HT1080 (cell line): ENCODE measurements at regions not wholly inside any gene's neighbourhood (a gene's known extent, or its start where the extent isn't known, plus 50 kb on each side); places are given as distances from the start of the nearest gene placed in this dataset.
A peak's percentile ranks its signal among the peaks of the same experiment; 100 is the strongest.
"Not testable (repeated sequence)": the region's sequence is repeated elsewhere in the genome, so short reads cannot be mapped to it uniquely, and the experiment has no call there.

Experiments used
- DNase-seq: peaks from one replicate; pipeline ENCODE4 v3.0.0-alpha.2; 2015; ENCODE audit warnings: low read depth

- no peak for DNase-seq
Measured at GRCh38 chr4:149203256-149204001, 612.2 kb downstream of the IQCM start.

DNA sequence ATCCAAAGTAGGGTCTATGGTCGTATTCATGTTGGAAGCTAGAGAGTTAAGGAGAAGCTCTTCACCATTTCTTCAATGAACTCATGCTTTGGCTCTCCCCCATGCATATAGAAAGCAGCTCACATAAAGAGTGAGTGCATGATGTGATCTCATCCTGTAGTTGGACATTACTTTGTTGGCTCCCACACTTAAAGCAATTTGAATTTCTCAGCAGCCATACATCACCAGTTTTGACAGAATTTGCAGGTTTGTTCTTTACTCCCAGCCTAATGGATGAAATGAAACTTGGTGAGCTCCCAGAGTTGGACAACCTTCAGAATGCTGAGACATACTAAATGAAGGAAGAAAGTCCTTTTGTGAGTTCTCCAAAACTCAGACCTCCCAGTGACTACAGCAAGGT is 613.5 kb downstream of the IQCM start:
- DNase-seq: no peak

- DNase-seq: no peak
Measured at GRCh38 chr4:149199594-149199993, 616.0 kb downstream of the IQCM start.

DNA sequence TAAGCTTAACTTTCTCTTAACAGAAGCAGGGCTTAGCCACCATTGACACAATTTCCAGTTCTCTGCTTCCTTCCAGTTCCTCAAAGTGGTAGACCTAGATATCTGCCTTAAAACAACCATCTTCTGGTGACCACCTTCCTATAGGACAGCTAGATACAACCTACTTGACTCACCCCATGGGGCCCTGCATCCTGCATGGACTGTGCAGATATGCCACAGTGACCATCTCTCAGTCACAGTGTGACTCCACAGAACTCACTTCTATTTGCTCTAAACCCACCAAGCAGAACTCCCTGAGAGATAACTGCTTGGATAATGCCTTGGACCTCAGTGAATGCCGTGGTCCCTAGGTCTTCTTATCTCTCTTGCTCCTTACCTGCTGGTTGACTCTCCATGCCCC is 621.6 kb downstream of the IQCM start:
- DNase-seq: no peak

- no peak for DNase-seq
Measured at GRCh38 chr4:149187726-149188125, 627.9 kb downstream of the IQCM start.

DNA sequence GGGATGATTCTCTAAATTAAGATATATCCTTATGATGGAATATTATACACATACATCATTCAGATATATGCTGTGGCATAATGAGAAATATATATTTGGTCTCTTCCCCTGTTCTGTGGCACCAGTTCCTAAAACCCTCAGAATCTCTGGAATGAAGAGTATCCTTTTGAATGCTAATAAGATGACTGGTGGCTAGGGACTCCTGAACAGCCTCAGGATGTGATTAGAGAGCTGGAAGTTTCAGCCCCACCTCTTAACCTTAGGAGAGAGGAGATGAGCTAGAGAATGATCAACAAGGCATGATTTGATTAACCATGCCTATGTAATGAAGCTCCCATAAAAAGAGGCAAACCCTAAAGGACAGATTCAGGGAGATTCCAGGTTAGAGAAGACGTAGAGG is 632.0 kb downstream of the IQCM start:
- DNase-seq: no peak

DNA sequence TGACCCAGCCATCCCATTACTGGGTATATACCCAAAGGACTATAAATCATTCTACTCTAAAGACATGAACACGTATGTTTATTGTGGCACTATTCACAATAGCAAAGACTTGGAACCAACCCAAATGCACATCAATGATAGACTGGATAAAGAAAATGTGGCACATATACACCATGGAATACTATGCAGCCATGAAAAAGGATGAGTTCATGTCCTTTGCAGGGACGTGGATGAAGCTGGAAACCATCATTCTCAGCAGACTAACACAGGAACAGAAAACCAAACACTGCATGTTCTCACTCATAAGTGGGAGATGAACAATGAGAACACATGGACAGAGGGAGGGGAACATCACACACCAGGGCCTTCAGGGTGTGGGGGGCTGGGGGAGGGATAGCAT is 634.2 kb downstream of the IQCM start:
- not testable (repeated sequence) for DNase-seq

GRCh38 chr4:149176039-149176438 is 639.6 kb downstream of the IQCM start:
- peak; percentile 51 for DNase-seq

- DNase-seq: no peak
Measured at GRCh38 chr4:149175549-149175948, 640.1 kb downstream of the IQCM start.

GRCh38 chr4:149173241-149174013 is 642.2 kb downstream of the IQCM start:
- DNase-seq: no peak

GRCh38 chr4:149168645-149169044 is 647.0 kb downstream of the IQCM start:
- no peak for DNase-seq

DNA sequence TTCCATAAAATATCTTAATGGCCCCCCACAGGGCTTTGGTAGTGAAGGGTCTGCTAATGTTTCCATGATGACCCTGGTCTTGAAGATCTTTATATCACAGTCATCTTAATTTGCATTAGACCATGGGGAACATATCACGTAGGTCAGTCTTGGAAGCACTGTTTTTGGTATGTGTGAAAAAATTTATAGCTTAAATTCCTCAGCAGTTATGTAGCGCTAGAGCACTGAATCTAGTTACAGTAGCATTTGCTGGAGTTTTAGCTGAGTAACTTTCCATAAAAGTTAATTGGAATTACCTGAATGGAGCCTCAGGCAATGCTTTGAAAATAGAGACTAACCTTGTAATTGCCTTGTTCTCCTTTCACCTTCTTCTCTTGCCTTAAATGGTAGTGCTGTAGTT is 648.8 kb downstream of the IQCM start:
- DNase-seq: no peak

- DNase-seq: no peak
Measured at GRCh38 chr4:149166365-149166764, 649.3 kb downstream of the IQCM start.

GRCh38 chr4:149164282-149164681 is 651.4 kb downstream of the IQCM start:
- DNase-seq: peak; percentile 78

DNA sequence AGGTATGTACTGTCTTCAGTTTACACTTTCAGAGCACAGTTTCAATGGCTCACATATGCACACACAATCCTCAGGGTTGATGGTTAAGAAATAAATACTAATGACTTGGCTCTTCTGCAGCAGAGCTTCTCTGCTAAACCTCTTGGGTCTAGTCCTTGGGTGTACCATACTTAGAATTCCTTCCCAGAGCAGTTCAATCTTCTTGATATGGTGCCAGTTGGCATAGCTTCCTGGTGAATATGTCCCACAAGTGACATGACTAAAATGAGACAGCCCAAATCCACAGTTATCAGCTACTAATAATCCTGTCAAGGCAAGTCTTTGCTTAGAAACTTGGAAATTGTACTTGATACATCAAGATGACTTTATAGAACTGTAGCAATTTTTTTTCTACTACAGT is 654.4 kb downstream of the IQCM start:
- DNase-seq: peak; percentile 30

DNA sequence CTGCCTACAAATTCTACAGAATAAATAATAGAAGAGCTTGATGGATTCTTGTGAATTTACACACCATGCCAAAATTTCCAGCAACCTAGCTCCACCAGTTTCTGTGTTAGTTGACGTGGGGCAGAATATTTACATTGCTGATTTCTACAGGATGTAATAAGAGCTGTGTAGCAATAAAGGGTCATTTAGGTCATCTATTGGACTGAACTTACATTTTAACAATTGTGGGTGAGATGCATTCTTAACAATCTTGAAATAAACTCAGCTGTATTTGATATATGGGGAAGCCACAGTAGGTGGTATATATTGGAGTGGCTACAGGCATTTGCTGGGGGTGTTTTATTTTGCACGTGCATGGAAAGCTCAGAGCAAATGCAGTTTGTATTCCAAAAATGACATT is 655.3 kb downstream of the IQCM start:
- DNase-seq: no peak

GRCh38 chr4:149158817-149159216 is 656.8 kb downstream of the IQCM start:
- no peak for DNase-seq

DNA sequence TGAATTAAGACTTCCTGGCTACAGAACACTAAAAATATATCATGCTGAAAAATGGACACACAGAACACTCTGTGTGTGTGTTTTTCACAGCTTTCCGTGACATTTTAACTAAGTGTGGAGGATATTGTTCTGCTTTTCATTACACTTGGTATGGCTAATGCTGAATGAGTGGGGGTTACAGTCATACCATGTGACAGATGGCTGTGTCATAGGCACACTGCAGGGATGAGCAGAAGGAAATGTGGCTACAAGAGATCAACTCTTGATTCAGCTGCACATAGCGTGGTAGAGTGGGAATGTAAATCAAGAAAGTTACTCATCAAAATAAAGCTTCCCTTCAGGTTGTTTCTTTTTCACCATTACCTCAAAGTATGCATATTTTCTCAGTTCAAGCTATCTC is 669.8 kb downstream of the IQCM start:
- peak; percentile 66 for DNase-seq

- no peak for DNase-seq
Measured at GRCh38 chr4:149144060-149144459, 671.6 kb downstream of the IQCM start.

- DNase-seq: no peak
Measured at GRCh38 chr4:149141391-149141790, 674.3 kb downstream of the IQCM start.

GRCh38 chr4:149140841-149141240 is 674.8 kb downstream of the IQCM start:
- DNase-seq: no peak

- DNase-seq: no peak
Measured at GRCh38 chr4:149136951-149137620, 678.6 kb downstream of the IQCM start.
